ENCODE measurements at regions not wholly inside any gene's neighbourhood (a gene's known extent, or its start where the extent isn't known, plus 50 kb on each side); places are given as distances from the start of the nearest gene placed in this dataset.

DNA sequence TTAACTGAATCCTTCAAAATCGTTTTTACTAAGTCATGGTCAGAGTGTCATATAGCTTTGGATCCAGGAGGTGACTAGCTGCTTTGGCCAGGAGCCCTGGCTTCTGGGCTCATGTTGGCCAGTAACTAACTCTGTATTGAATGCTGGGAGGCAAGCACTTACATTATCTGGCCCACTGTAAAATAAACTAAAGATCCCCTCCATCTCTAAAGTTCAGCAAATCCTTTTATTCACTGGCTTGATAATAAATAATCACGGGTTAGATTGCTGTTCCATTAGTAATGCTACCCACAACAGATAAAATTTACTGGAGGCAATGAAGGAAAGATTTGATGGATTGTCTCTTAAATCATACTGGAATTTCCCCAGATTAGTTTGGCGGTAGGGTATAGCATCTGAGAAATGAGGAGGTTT lies 382.2 kb upstream of the TLE4 start:
- H3K4me3 ChIP-seq (ENCODE audit: low read depth, low read length): no peak overlapping the region
- H3K27me3 ChIP-seq (ENCODE audit: control insufficient read depth, insufficient read depth, low read length): no peaks in the 10 kb centered on the region
- TF ChIP-seq, protein P1, sequence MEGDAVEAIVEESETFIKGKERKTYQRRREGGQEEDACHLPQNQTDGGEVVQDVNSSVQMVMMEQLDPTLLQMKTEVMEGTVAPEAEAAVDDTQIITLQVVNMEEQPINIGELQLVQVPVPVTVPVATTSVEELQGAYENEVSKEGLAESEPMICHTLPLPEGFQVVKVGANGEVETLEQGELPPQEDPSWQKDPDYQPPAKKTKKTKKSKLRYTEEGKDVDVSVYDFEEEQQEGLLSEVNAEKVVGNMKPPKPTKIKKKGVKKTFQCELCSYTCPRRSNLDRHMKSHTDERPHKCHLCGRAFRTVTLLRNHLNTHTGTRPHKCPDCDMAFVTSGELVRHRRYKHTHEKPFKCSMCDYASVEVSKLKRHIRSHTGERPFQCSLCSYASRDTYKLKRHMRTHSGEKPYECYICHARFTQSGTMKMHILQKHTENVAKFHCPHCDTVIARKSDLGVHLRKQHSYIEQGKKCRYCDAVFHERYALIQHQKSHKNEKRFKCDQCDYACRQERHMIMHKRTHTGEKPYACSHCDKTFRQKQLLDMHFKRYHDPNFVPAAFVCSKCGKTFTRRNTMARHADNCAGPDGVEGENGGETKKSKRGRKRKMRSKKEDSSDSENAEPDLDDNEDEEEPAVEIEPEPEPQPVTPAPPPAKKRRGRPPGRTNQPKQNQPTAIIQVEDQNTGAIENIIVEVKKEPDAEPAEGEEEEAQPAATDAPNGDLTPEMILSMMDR (IDR thresholded peaks at IDR 0.05; ENCODE audit: insufficient read depth, low read depth, low read length): no peak
- ChIA-PET POLR2A (interaction anchor here (0.7 kb wide), 1 partner anchor 318 kb away, joined by 3 read pairs; no protein-coding TSS in a partner anchor), CTCF (interaction anchor here (0.7 to 1.4 kb wide), 2 partner anchors 12 to 15 kb away, joined by 3 read pairs; no protein-coding TSS in a partner anchor)
- DNase-seq (ENCODE audit: low read depth): no peak
- no peaks in the 10 kb centered on the region; the same call in 1 of the 2 replicates for H3K36me3 ChIP-seq (ENCODE audit: control insufficient read depth, insufficient read depth, low read length)

DNA sequence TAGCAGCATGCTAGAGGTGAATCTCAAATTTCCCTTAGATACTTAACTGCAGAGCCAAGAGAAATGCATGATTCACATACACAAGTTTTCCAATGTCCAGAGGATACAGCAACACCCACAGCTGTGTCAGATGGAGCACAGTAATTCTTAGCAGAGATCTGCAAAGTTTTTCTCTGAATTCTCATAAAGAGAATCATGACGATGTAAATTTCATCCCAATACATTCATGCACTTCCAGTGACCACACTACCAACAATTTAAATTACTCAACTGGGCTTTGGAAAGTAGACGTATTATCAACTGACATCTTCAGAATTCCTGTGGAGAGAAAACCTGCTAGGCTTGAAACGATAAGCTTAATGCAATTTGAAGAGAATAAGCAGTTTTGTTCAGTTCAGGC lies 378.8 kb upstream of the TLE4 start:
- no peak overlapping the region for H3K4me3 ChIP-seq (ENCODE audit: low read depth, low read length)
- DNase-seq (ENCODE audit: low read depth): peak; percentile 64
- TF ChIP-seq, protein P1 (IDR thresholded peaks at IDR 0.05; ENCODE audit: insufficient read depth, low read depth, low read length): no peak
- ChIA-PET CTCF (interaction anchor here (0.6 kb wide), 1 partner anchor 590 kb away, joined by 3 read pairs; no protein-coding TSS in a partner anchor), POLR2A (no interaction called here)
- H3K36me3 ChIP-seq (ENCODE audit: control insufficient read depth, insufficient read depth, low read length): no peaks in the 10 kb centered on the region; the same call in 1 of the 2 replicates
- no peaks in the 10 kb centered on the region for H3K27me3 ChIP-seq (ENCODE audit: control insufficient read depth, insufficient read depth, low read length)

DNA sequence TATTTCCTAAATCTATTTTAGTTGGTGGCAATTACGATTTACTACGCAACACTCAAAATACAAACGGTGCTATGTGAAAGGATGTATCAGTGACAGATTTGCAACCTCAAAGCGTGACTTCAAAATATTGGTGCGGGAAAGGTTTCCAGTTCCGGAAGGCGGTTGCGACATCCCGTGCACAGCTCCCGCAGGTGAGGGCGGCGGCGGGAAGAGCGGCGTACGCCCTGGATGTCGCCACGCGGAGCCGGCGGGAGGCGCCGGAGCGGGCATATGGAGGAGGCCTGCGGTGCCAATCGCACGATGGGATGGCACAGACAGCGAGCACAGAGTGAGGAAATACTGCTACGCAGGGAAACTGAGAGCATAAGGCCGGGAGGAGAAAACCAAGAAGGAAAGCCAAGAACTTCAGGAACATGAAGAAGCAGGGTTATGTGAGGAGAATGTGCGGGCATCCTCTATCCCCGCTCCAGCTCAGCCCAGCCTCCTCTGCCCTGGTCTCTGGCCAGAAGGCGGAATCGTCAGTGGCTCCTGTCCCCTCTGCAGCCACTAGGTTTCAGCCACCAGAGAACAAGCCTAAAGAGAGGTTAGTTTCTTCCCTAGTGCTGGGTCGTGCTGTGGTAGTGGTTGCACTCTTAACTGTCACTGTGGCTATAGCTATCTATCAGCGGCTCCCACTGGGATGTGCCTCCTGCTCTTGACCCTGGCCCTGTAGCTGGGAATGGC lies 378.1 kb upstream of the TLE4 start:
- CTCF ChIA-PET: no interaction called here
- Histone ChIP-seq H3K27me3 (ENCODE audit: control insufficient read depth, insufficient read depth, low read length) (no peaks in the 10 kb centered on the region), H3K36me3 (ENCODE audit: control insufficient read depth, insufficient read depth, low read length) (no peaks in the 10 kb centered on the region; the same call in 1 of the 2 replicates), H3K4me3 (ENCODE audit: low read depth, low read length) (no peak overlapping the region)
- DNase-seq (ENCODE audit: low read depth): no peak
- POLR2A ChIA-PET: no interaction called here
- TF ChIP-seq, protein P1 (IDR thresholded peaks at IDR 0.05; ENCODE audit: insufficient read depth, low read depth, low read length): no peak

DNA sequence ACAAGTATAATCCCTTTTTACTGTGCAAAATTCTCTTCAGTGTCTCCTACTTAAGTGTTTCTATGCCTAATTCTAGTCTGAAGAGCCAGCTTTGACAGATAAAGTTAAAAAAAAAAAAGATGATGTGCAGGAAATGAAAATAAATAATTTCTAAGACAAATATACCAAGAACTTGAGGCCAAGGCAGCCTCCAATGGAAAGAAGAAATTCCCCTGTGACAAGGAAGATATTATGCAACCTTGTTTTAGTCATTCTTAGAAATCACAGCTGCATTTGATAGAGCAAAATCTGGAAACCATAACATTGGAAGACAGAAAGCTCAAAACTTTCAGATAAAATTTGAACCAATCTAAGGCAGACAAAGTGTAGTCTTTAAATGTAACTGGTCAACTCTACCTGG lies 375.9 kb upstream of the TLE4 start:
- H3K36me3 ChIP-seq (ENCODE audit: control insufficient read depth, insufficient read depth, low read length): no peaks in the 10 kb centered on the region
- no peaks in the 10 kb centered on the region for H3K27me3 ChIP-seq (ENCODE audit: control insufficient read depth, insufficient read depth, low read length)
- ChIA-PET POLR2A (interaction anchor here (0.7 kb wide), 2 partner anchors 119 to 209 kb away, joined by 5 to 6 read pairs; no protein-coding TSS in a partner anchor), CTCF (interaction anchor here (1.2 to 2.1 kb wide), 2 partner anchors 11 to 357 kb away, joined by 3 to 5 read pairs; no protein-coding TSS in a partner anchor)
- no peak overlapping the region for H3K4me3 ChIP-seq (ENCODE audit: low read depth, low read length)
- peak; percentile 67 for DNase-seq (ENCODE audit: low read depth)
- TF ChIP-seq, protein P1 (IDR thresholded peaks at IDR 0.05; ENCODE audit: insufficient read depth, low read depth, low read length): no peak

DNA sequence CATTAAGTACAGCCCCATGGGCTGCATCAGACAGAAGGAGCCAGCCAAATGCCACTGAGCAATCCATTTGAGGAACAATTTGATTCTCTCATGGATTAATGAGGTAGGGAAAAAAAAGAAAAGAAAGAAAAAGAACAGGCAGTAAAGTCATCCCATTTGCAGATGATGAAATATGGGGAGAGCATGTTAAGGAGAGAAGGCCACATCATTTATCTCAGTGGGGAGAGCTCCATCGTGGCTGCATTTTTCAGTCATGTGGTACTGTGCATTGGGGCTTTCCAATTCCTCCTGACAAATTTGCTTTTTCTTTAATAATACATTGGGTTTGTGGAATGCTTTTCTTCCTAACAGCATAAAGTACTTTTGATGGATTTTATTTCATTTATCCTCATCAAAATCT lies 375.2 kb upstream of the TLE4 start:
- ChIA-PET CTCF (interaction anchor here (1.2 to 2.1 kb wide), 2 partner anchors 12 to 357 kb away, joined by 3 to 5 read pairs; no protein-coding TSS in a partner anchor), POLR2A (interaction anchor here (0.7 kb wide), 1 partner anchor 119 kb away, joined by 6 read pairs; no protein-coding TSS in a partner anchor)
- Histone ChIP-seq H3K36me3 (ENCODE audit: control insufficient read depth, insufficient read depth, low read length) (no peaks in the 10 kb centered on the region), H3K4me3 (ENCODE audit: low read depth, low read length) (no peak overlapping the region), H3K27me3 (ENCODE audit: control insufficient read depth, insufficient read depth, low read length) (no peaks in the 10 kb centered on the region)
- peak; percentile 53 for DNase-seq (ENCODE audit: low read depth)
- TF ChIP-seq, protein P1 (IDR thresholded peaks at IDR 0.05; ENCODE audit: insufficient read depth, low read depth, low read length): no peak

All from BJ (cell line).